ACC112 (cell line): ENCODE measurements at regions not wholly inside any gene's neighbourhood (a gene's known extent, or its start where the extent isn't known, plus 50 kb on each side); places are given as distances from the start of the nearest gene placed in this dataset.
A peak's percentile ranks its signal among the peaks of the same experiment; 100 is the strongest.

Source experiments
- H2AFZ ChIP-seq: fragments of 200-600 bp; sonication (generic); one replicate; pipeline ENCODE4 v1.6.0; 2017; ENCODE audit warnings: antibody characterized with exemption, low read length; ENCODE audit not compliant: unreplicated experiment
- H3K27ac ChIP-seq: fragments of 200-600 bp; sonication (generic); 2 replicates; pipeline ENCODE4 v1.5.1; 2014; ENCODE audit warnings: low read depth, mild to moderate bottlenecking, antibody characterized with exemption, low read length, moderate library complexity
- H3K27me3 ChIP-seq: fragments of 200-600 bp; sonication (generic); 2 replicates; pipeline ENCODE4 v1.6.1; 2014; ENCODE audit warnings: mild to moderate bottlenecking, antibody characterized with exemption, low read length, moderate library complexity, mixed read lengths; ENCODE audit not compliant: insufficient read depth
- H3K36me3 ChIP-seq: fragments of 200-600 bp; sonication (generic); 2 replicates; pipeline ENCODE4 v1.6.1; 2016; ENCODE audit warnings: mild to moderate bottlenecking, antibody characterized with exemption, low read length, moderate library complexity, mixed read lengths; ENCODE audit not compliant: insufficient read depth
- H3K4me1 ChIP-seq: fragments of 200-600 bp; sonication (generic); one replicate; pipeline ENCODE4 v1.6.1; 2016; ENCODE audit warnings: low read length, mixed read lengths; ENCODE audit not compliant: insufficient read depth, unreplicated experiment, control insufficient read depth
- H3K4me3 ChIP-seq: fragments of 200-600 bp; sonication (generic); 2 replicates; pipeline ENCODE4 v1.5.1; 2014; ENCODE audit warnings: mild to moderate bottlenecking, low read depth, low read length
- H3K79me2 ChIP-seq: fragments of 200-600 bp; sonication (generic); one replicate; pipeline ENCODE4 v1.6.0; 2016; ENCODE audit warnings: low read length; ENCODE audit not compliant: control insufficient read depth, unreplicated experiment, insufficient read depth

- Histone ChIP-seq H3K4me3 (no peak overlapping the region), H3K27me3 (no peaks in the 10 kb centered on the region), H3K27ac (no peak overlapping the region), H2AFZ (no peak overlapping the region), H3K36me3 (no peaks in the 10 kb centered on the region), H3K79me2 (no peaks in the 10 kb centered on the region), H3K4me1 (peaks cover 2% of the 10 kb centered on the region)
Observed at GRCh38 chr3:177510693-177511216, 313.5 kb upstream of the TBL1XR1 start.

- no peak overlapping the region for H2AFZ ChIP-seq
- no peaks in the 10 kb centered on the region for H3K27me3 ChIP-seq
- no peak overlapping the region for H3K4me3 ChIP-seq
- no peaks in the 10 kb centered on the region for H3K79me2 ChIP-seq
- H3K4me1 ChIP-seq: peaks cover 16% of the 10 kb centered on the region
- H3K27ac ChIP-seq: no peak overlapping the region
- H3K36me3 ChIP-seq: no peaks in the 10 kb centered on the region
Observed at GRCh38 chr3:177512945-177513814, 315.9 kb upstream of the TBL1XR1 start.

GRCh38 chr3:177513815-177514610 is 316.7 kb upstream of the TBL1XR1 start:
- H3K27me3 ChIP-seq: no peaks in the 10 kb centered on the region
- H3K4me3 ChIP-seq: no peak overlapping the region
- H3K27ac ChIP-seq: no peak overlapping the region
- peaks cover 16% of the 10 kb centered on the region for H3K4me1 ChIP-seq
- H2AFZ ChIP-seq: no peak overlapping the region
- H3K79me2 ChIP-seq: no peaks in the 10 kb centered on the region
- no peaks in the 10 kb centered on the region for H3K36me3 ChIP-seq

- H3K27ac ChIP-seq: no peak overlapping the region
- no peaks in the 10 kb centered on the region for H3K79me2 ChIP-seq
- H2AFZ ChIP-seq: no peak overlapping the region
- no peak overlapping the region for H3K4me3 ChIP-seq
- peaks cover 16% of the 10 kb centered on the region for H3K4me1 ChIP-seq
- H3K27me3 ChIP-seq: no peaks in the 10 kb centered on the region
- H3K36me3 ChIP-seq: no peaks in the 10 kb centered on the region
Observed at GRCh38 chr3:177514611-177515499, 317.6 kb upstream of the TBL1XR1 start.

DNA sequence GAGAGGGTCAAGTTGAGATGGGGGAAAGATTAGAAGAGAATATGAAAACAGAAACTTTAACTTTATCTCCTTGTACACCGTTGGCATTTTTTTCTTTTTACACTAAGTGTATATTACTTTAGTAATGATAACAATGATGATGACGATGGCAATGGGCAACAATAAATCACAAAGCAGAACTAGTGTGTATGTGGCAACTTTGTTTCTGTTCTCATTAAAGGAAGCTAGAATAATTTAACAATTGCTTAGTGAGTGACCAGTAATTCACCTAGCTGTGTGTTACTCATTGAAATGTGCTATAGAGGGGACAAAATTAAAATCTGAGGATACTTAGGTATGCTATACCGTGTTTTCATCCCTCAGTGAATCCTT is 318.5 kb upstream of the TBL1XR1 start:
- H3K79me2 ChIP-seq: no peaks in the 10 kb centered on the region
- no peaks in the 10 kb centered on the region for H3K36me3 ChIP-seq
- H3K4me3 ChIP-seq: peak overlapping the region; percentile 44; the same call in 1 of the 2 replicates
- H3K27ac ChIP-seq: peak overlapping the region; percentile 44
- H3K4me1 ChIP-seq: peaks cover 16% of the 10 kb centered on the region
- no peaks in the 10 kb centered on the region for H3K27me3 ChIP-seq
- peak overlapping the region; percentile 99 for H2AFZ ChIP-seq

DNA sequence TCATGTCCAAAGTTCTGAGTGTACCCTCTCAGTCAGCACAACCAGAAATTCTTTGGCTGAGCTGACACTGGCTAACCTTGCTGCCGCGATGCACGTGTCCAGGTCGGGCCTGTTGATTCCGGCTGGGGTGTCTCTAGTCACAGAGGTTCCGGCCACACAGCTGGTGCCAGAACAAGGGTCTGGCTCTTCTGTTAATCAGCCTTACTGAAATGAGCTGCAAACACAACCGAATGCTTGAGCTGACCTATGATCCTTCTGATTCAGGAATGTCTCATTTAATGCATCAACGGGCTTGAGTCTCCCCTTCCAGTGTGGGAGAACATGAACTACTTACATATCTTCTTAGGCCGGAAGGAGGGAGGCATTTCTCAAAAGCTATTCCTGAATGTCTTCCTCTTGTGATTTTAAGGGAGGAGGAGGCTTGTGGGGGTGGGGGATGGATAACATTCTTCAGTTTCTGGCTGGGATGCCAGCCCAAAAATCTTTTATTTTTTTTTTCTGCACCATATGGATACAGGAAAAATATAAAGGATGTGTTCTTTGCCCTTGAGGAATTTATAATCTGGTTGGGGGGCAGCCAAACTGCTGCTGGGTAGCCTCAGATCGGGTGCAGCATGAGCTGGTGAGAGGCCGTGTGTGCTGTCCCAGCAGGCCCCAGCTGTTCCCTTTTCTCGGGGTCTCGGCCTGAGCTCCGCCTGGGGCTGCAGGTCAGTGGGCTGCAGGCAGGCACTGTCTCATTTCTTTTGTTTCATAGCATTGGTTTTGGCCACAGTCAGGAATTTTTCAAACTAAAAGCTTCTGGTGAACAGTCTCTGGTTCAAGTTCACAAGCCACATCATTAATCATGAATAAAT is 319.1 kb upstream of the TBL1XR1 start:
- Histone ChIP-seq H3K36me3 (no peaks in the 10 kb centered on the region), H3K4me1 (peaks cover 16% of the 10 kb centered on the region), H2AFZ (peak overlapping the region; percentile 99), H3K4me3 (peak overlapping the region; percentile 44; the same call in 1 of the 2 replicates), H3K27ac (peak overlapping the region; percentile 44), H3K79me2 (no peaks in the 10 kb centered on the region), H3K27me3 (no peaks in the 10 kb centered on the region)

- no peaks in the 10 kb centered on the region for H3K27me3 ChIP-seq
- no peak overlapping the region for H3K4me3 ChIP-seq
- H3K27ac ChIP-seq: no peak overlapping the region
- H3K4me1 ChIP-seq: peaks cover 16% of the 10 kb centered on the region
- H2AFZ ChIP-seq: no peak overlapping the region
- H3K36me3 ChIP-seq: no peaks in the 10 kb centered on the region
- no peaks in the 10 kb centered on the region for H3K79me2 ChIP-seq
Observed at GRCh38 chr3:177517906-177518305, 320.6 kb upstream of the TBL1XR1 start.

DNA sequence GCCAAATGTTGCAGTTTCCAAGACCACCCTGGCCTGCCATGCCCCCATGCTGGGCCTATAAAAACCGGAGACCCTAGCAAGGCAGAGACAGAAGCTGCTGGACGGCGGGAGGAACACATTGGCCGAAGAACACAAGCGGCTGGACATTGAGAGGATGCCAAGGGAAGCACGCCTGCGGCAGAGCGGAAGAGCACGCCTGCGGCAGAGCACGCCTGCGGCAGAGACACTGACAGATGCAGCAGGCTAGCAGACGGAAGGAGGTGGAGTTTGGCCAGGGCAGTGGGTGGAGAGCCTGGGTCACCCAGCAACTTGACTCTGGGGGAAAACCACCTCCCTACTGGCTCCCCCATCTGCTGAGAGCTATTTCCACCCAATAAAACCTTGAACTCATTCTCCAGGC is 322.3 kb upstream of the TBL1XR1 start:
- H3K4me3 ChIP-seq: no peak overlapping the region

GRCh38 chr3:177521305-177521704 is 324.0 kb upstream of the TBL1XR1 start:
- H3K27me3 ChIP-seq: no peaks in the 10 kb centered on the region
- no peaks in the 10 kb centered on the region for H3K79me2 ChIP-seq
- peaks cover 15% of the 10 kb centered on the region for H3K4me1 ChIP-seq
- no peak overlapping the region for H3K4me3 ChIP-seq
- no peak overlapping the region for H2AFZ ChIP-seq
- no peak overlapping the region for H3K27ac ChIP-seq
- H3K36me3 ChIP-seq: no peaks in the 10 kb centered on the region

More for the DNA sequence above, 322.3 kb upstream of the TBL1XR1 start:
- peaks cover 22% of the 10 kb centered on the region for H3K4me1 ChIP-seq
- H2AFZ ChIP-seq: no peak overlapping the region
- no peaks in the 10 kb centered on the region for H3K36me3 ChIP-seq
- no peak overlapping the region for H3K27ac ChIP-seq
- no peaks in the 10 kb centered on the region for H3K27me3 ChIP-seq
- no peaks in the 10 kb centered on the region for H3K79me2 ChIP-seq
